Loucy (cell line): ENCODE measurements at regions not wholly inside any gene's neighbourhood (a gene's known extent, or its start where the extent isn't known, plus 50 kb on each side); places are given as distances from the start of the nearest gene placed in this dataset.

ENCODE experiments used
- H2AFZ ChIP-seq: fragments of 200-600 bp; sonication (generic); 2 replicates; pipeline ENCODE4 v1.6.0; 2016; ENCODE audit warnings: antibody characterized with exemption, mild to moderate bottlenecking, low read length, moderate library complexity
- H3F3A ChIP-seq: fragments of 200-600 bp; 2 replicates; pipeline ENCODE4 v1.6.0; 2016; ENCODE audit warnings: antibody characterized with exemption, low read depth, mild to moderate bottlenecking
- H3K27me3 ChIP-seq: fragments of 200-600 bp; sonication (generic); 2 replicates; pipeline ENCODE4 v1.6.1; 2014; ENCODE audit warnings: low read length, mild to moderate bottlenecking; ENCODE audit not compliant: insufficient read depth, poor library complexity, severe bottlenecking
- H3K36me3 ChIP-seq: fragments of 200-600 bp; sonication (generic); 2 replicates; pipeline ENCODE4 v1.6.1; 2016; ENCODE audit warnings: low read length; ENCODE audit not compliant: insufficient read depth
- H3K4me1 ChIP-seq: fragments of 200-600 bp; sonication (generic); 2 replicates; pipeline ENCODE4 v1.5.1; 2014; ENCODE audit warnings: low read length, mild to moderate bottlenecking; ENCODE audit not compliant: insufficient read depth, poor library complexity, severe bottlenecking
- H3K4me2 ChIP-seq: fragments of 200-600 bp; sonication (generic); 2 replicates; pipeline ENCODE4 v1.6.0; 2014; ENCODE audit warnings: antibody characterized with exemption, low read length, low read depth, mild to moderate bottlenecking; ENCODE audit not compliant: poor library complexity, severe bottlenecking
- H3K4me3 ChIP-seq: fragments of 200-600 bp; sonication (generic); 2 replicates; pipeline ENCODE4 v1.5.1; 2014; ENCODE audit warnings: low read length, mild to moderate bottlenecking, mixed read lengths; ENCODE audit not compliant: poor library complexity, severe bottlenecking
- H3K79me2 ChIP-seq: fragments of 200-600 bp; sonication (generic); 2 replicates; pipeline ENCODE4 v1.6.1; 2014; ENCODE audit warnings: low read length; ENCODE audit not compliant: insufficient read depth
- H3K9ac ChIP-seq: fragments of 200-600 bp; sonication (generic); 2 replicates; pipeline ENCODE4 v1.6.0; 2014; ENCODE audit warnings: mild to moderate bottlenecking, low read depth, low read length, moderate library complexity; ENCODE audit not compliant: poor library complexity, severe bottlenecking
- H3K9me2 ChIP-seq: fragments of 200-600 bp; sonication (generic); replicated peaks from 2 replicates; pipeline ENCODE4 v1.6.1; 2016; ENCODE audit warnings: low read depth, low read length, mixed read lengths
- H3K9me3 ChIP-seq: fragments of 200-600 bp; sonication (generic); 2 replicates; pipeline ENCODE4 v1.6.1; 2014; ENCODE audit warnings: mild to moderate bottlenecking, antibody characterized with exemption, low read length, low read depth; ENCODE audit not compliant: insufficient read depth
- H4K20me1 ChIP-seq: fragments of 200-600 bp; sonication (generic); 2 replicates; pipeline ENCODE4 v1.6.0; 2014; ENCODE audit warnings: antibody characterized with exemption, low read length, mild to moderate bottlenecking; ENCODE audit not compliant: insufficient read depth, poor library complexity, severe bottlenecking
- CTCF ChIP-seq: fragments of 200-600 bp; sonication (generic); conservative IDR thresholded peaks from 2 replicates; pipeline ENCODE4 v1.5.1; 2014; ENCODE audit warnings: mild to moderate bottlenecking, antibody characterized with exemption, low read length
- EZH2phosphoT487 ChIP-seq: fragments of 200-600 bp; IDR thresholded peaks from 2 replicates; pipeline ENCODE4 v1.6.1; 2018; ENCODE audit warnings: antibody characterized with exemption, mild to moderate bottlenecking, moderate library complexity, borderline replicate concordance

GRCh38 chr20:57022306-57022705 is 244.1 kb downstream of the BMP7 start:
- H3K4me2 ChIP-seq: no peak overlapping the region
- no peaks in the 10 kb centered on the region for H3F3A ChIP-seq
- H3K4me1 ChIP-seq: no peaks in the 10 kb centered on the region
- no peaks in the 10 kb centered on the region for H4K20me1 ChIP-seq
- H3K79me2 ChIP-seq: no peaks in the 10 kb centered on the region
- H3K4me3 ChIP-seq: no peak overlapping the region
- TF ChIP-seq EZH2phosphoT487 (no peak), CTCF (no peak)
- H3K9me3 ChIP-seq: no peaks in the 10 kb centered on the region
- no peak overlapping the region for H3K9ac ChIP-seq
- H3K27me3 ChIP-seq: no peaks in the 10 kb centered on the region
- H3K9me2 ChIP-seq: no peaks in the 10 kb centered on the region
- H3K36me3 ChIP-seq: no peaks in the 10 kb centered on the region
- H2AFZ ChIP-seq: no peak overlapping the region

- no peaks in the 10 kb centered on the region for H3K36me3 ChIP-seq
- no peaks in the 10 kb centered on the region for H3K4me1 ChIP-seq
- no peaks in the 10 kb centered on the region for H3F3A ChIP-seq
- no peak overlapping the region for H3K4me2 ChIP-seq
- no peaks in the 10 kb centered on the region for H4K20me1 ChIP-seq
- TF ChIP-seq CTCF: no peak
- TF ChIP-seq EZH2phosphoT487: no peak
- no peaks in the 10 kb centered on the region for H3K9me2 ChIP-seq
- no peak overlapping the region for H3K9ac ChIP-seq
- H2AFZ ChIP-seq: no peak overlapping the region
- no peaks in the 10 kb centered on the region for H3K27me3 ChIP-seq
- H3K4me3 ChIP-seq: no peak overlapping the region
- no peaks in the 10 kb centered on the region for H3K79me2 ChIP-seq
- no peaks in the 10 kb centered on the region for H3K9me3 ChIP-seq
Measured at GRCh38 chr20:57023007-57023406, 243.4 kb downstream of the BMP7 start.

- no peaks in the 10 kb centered on the region for H3K27me3 ChIP-seq
- no peak overlapping the region for H3K4me3 ChIP-seq
- no peaks in the 10 kb centered on the region for H4K20me1 ChIP-seq
- H2AFZ ChIP-seq: no peak overlapping the region
- no peaks in the 10 kb centered on the region for H3K9me3 ChIP-seq
- H3K9me2 ChIP-seq: no peaks in the 10 kb centered on the region
- H3F3A ChIP-seq: no peaks in the 10 kb centered on the region
- H3K9ac ChIP-seq: no peak overlapping the region
- H3K4me2 ChIP-seq: no peak overlapping the region
- no peaks in the 10 kb centered on the region for H3K36me3 ChIP-seq
- TF ChIP-seq EZH2phosphoT487: no peak
- no peak for TF ChIP-seq CTCF
- no peaks in the 10 kb centered on the region for H3K79me2 ChIP-seq
- no peaks in the 10 kb centered on the region for H3K4me1 ChIP-seq
Measured at GRCh38 chr20:57023997-57024396, 242.4 kb downstream of the BMP7 start.
